ENCODE measurements at regions not wholly inside any gene's neighbourhood (a gene's known extent, or its start where the extent isn't known, plus 50 kb on each side); places are given as distances from the start of the nearest gene placed in this dataset.

- Histone ChIP-seq H3K4me1 (no peaks in the 10 kb centered on the region), H3K27me3 (no peaks in the 10 kb centered on the region), H3K4me3 (no peak overlapping the region), H3K27ac (no peak overlapping the region), H3K36me3 (no peaks in the 10 kb centered on the region), H3K9me3 (no peaks in the 10 kb centered on the region)
- TF ChIP-seq CTCF (IDR thresholded peaks at IDR 0.05) = no peak
- intact Hi-C loops (cut with DNase I) = no loop called here
- no peak for DNase-seq (ENCODE audit: low spot score in 2 of 2)
Observed at GRCh38 chr16:50989047-50989446, 162.0 kb downstream of the SALL1 start.

- TF ChIP-seq CTCF (IDR thresholded peaks at IDR 0.05) = no peak
- Histone ChIP-seq H3K27me3 (no peaks in the 10 kb centered on the region), H3K4me1 (no peaks in the 10 kb centered on the region), H3K4me3 (no peak overlapping the region), H3K36me3 (no peaks in the 10 kb centered on the region), H3K27ac (no peak overlapping the region), H3K9me3 (no peaks in the 10 kb centered on the region)
- DNase-seq (ENCODE audit: low spot score in 2 of 2) = no peak
- intact Hi-C loops (cut with DNase I) = no loop called here
Observed at GRCh38 chr16:50988441-50988840, 162.6 kb downstream of the SALL1 start.

- Histone ChIP-seq H3K27ac (no peak overlapping the region), H3K27me3 (no peaks in the 10 kb centered on the region), H3K4me1 (no peaks in the 10 kb centered on the region), H3K4me3 (no peak overlapping the region), H3K36me3 (no peaks in the 10 kb centered on the region), H3K9me3 (no peaks in the 10 kb centered on the region)
- TF ChIP-seq CTCF (IDR thresholded peaks at IDR 0.05) = no peak
- intact Hi-C loops (cut with DNase I) = no loop called here
- DNase-seq (ENCODE audit: low spot score in 2 of 2) = no peak
Observed at GRCh38 chr16:50986453-50986852, 164.6 kb downstream of the SALL1 start.

DNA sequence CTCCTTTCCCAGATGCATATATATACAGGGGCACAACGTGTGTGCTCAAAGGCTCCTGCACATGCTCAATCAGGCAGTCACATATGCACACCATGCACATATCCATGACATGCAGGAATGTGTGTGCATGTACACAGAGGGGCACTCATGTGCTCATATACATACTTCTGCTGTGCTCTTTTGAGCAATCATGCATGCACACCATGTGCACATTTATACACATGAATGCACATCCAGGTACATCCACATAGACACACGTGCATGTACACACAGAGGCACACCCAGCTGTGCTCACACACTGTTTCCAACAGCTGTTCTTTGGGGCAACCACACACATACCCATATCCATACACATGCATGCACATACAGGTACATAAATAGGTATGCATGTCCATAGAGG lies 165.3 kb downstream of the SALL1 start:
- TF ChIP-seq CTCF (IDR thresholded peaks at IDR 0.05) = no peak
- Histone ChIP-seq H3K27ac (no peak overlapping the region), H3K9me3 (no peaks in the 10 kb centered on the region), H3K36me3 (no peaks in the 10 kb centered on the region), H3K27me3 (no peaks in the 10 kb centered on the region), H3K4me3 (no peak overlapping the region), H3K4me1 (no peaks in the 10 kb centered on the region)
- no peak for DNase-seq (ENCODE audit: low spot score in 2 of 2)
- intact Hi-C loops (cut with DNase I) = no loop called here

DNA sequence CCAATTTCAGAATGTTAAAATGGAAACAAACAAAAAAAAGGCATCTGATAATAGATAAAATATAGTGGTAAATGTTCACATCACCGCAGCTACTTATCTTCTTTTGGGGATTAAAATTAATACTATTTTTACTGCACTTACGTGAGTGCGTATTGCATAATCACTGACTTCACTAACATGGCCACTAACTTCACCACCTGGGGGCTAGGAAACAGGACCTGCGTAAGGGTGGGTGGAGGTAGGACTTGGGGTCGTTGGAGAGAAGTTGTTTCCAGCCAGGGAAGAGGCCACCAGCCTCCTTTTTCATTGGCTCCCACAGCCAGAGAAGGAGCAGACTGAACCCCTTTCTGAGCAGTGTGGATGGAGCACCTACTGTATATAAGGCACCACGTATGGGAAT lies 166.4 kb downstream of the SALL1 start:
- DNase-seq (ENCODE audit: low spot score in 2 of 2) = no peak

More for the DNA sequence above, 166.4 kb downstream of the SALL1 start:
- H3K4me3 ChIP-seq = no peak overlapping the region
- no peak overlapping the region for H3K27ac ChIP-seq
- no peak for TF ChIP-seq CTCF (IDR thresholded peaks at IDR 0.05)
- H3K36me3 ChIP-seq = no peaks in the 10 kb centered on the region
- intact Hi-C loops (cut with DNase I) = no loop called here
- no peaks in the 10 kb centered on the region for H3K27me3 ChIP-seq
- no peaks in the 10 kb centered on the region for H3K9me3 ChIP-seq
- H3K4me1 ChIP-seq = no peaks in the 10 kb centered on the region

Data from ascending aorta (tissue), 2 donors.